SK-N-SH (cell line): ENCODE measurements at regions not wholly inside any gene's neighbourhood (a gene's known extent, or its start where the extent isn't known, plus 50 kb on each side); places are given as distances from the start of the nearest gene placed in this dataset.

Source experiments
- CTCF ChIA-PET: fragments of 300-600, 350-600 bp; formaldehyde crosslinking; extraction: SDS; loops from one replicate; lab custom pipeline; 2021; lab: Yijun Ruan, JAX
- POLR2A ChIA-PET: fragments of 350-600 bp; sonication (Branson Sonifier 250); formaldehyde crosslinking; extraction: SDS; loops from one replicate; lab custom pipeline; 2020; ENCODE audit warnings: antibody characterized with exemption, inconsistent platforms; lab: Yijun Ruan, JAX
- DNase-seq: peaks from one replicate; pipeline ENCODE4 v3.0.0; 2012
- H2AFZ ChIP-seq: fragments of 200-600 bp; sonication (generic); 2 replicates; pipeline ENCODE4 v1.8.1; 2016; ENCODE audit warnings: antibody characterized with exemption, mild to moderate bottlenecking, low read depth
- H3F3A ChIP-seq: fragments of 200-600 bp; sonication (generic); replicated peaks from 2 replicates; pipeline ENCODE3; 2016; ENCODE audit warnings: antibody characterized with exemption, mild to moderate bottlenecking; ENCODE audit not compliant: insufficient read depth
- H3K27ac ChIP-seq, 2 experiments: fragments of 200-500 bp in 1 of 2; fragments of 200-600 bp in 1 of 2; sonication (Bioruptor generic) in 1 of 2; sonication (generic), shearing (Covaris generic) in 1 of 2; 2 replicates each; pipeline versions ENCODE4 v1.5.1 to v1.6.1; 2014 to 2016; ENCODE audit warnings: low read depth in 2 of 2, inconsistent platforms in 1 of 2, low read length in 1 of 2, mild to moderate bottlenecking in 1 of 2, mixed read lengths in 1 of 2
- H3K27me3 ChIP-seq: fragments of 200-600 bp; sonication (generic), shearing (Covaris generic); 2 replicates; pipeline ENCODE4 v1.6.1; 2016; ENCODE audit warnings: mixed run types; ENCODE audit not compliant: insufficient read depth
- H3K36me3 ChIP-seq, 2 experiments: fragments of 200-500 bp in 1 of 2; fragments of 200-600 bp in 1 of 2; sonication (Bioruptor generic) in 1 of 2; sonication (generic) in 1 of 2; replicated peaks in 1 of 2; 2 replicates each; pipeline versions ENCODE3 to v1.5.1; 2014 to 2016; ENCODE audit warnings: low read length in 1 of 2, mild to moderate bottlenecking in 1 of 2; ENCODE audit not compliant: insufficient read depth in 2 of 2, control insufficient read depth in 1 of 2
- H3K4me1 ChIP-seq, 2 experiments: fragments of 200-500 bp in 1 of 2; fragments of 200-600 bp in 1 of 2; sonication (Bioruptor generic) in 1 of 2; sonication (generic), shearing (Covaris generic) in 1 of 2; 2 replicates each; pipeline versions ENCODE4 v1.5.1 to v1.6.1; 2014 to 2016; ENCODE audit warnings: low read depth in 1 of 2, low read length in 1 of 2, mixed run types in 1 of 2; ENCODE audit not compliant: insufficient read depth in 2 of 2, control insufficient read depth in 1 of 2
- H3K4me2 ChIP-seq: fragments of 200-600 bp; sonication (generic), shearing (Covaris generic); 2 replicates; pipeline ENCODE4 v1.6.1; 2017; ENCODE audit warnings: mixed run types
- H3K4me3 ChIP-seq, 2 experiments: fragments of 200-500 bp in 1 of 2; fragments of 200-600 bp in 1 of 2; sonication (Bioruptor generic) in 1 of 2; sonication (generic), shearing (Covaris generic) in 1 of 2; 2 replicates each; pipeline versions ENCODE4 v1.5.1 to v1.8.1; 2014 to 2016; ENCODE audit warnings: low read depth in 2 of 2, inconsistent platforms in 1 of 2, low read length in 1 of 2, mild to moderate bottlenecking in 1 of 2, mixed read lengths in 1 of 2, moderate library complexity in 1 of 2
- H3K79me2 ChIP-seq: fragments of 200-600 bp; sonication (generic); 2 replicates; pipeline ENCODE4 v1.8.1; 2017; ENCODE audit warnings: mild to moderate bottlenecking; ENCODE audit not compliant: insufficient read depth
- H3K9ac ChIP-seq: fragments of 200-600 bp; sonication (generic); 2 replicates; pipeline ENCODE4 v1.6.1; 2017; ENCODE audit warnings: mixed run types
- H3K9me2 ChIP-seq: fragments of 200-600 bp; sonication (generic); 2 replicates; pipeline ENCODE4 v1.6.1; 2017; ENCODE audit warnings: mixed run types
- H3K9me3 ChIP-seq: fragments of 200-600 bp; sonication (generic); 2 replicates; pipeline ENCODE4 v1.6.1; 2017; ENCODE audit warnings: mixed run types, mild to moderate bottlenecking, moderate library complexity
- H4K20me1 ChIP-seq: fragments of 200-600 bp; sonication (generic); 2 replicates; pipeline ENCODE4 v1.6.1; 2017; ENCODE audit warnings: mild to moderate bottlenecking, mixed run types; ENCODE audit not compliant: insufficient read depth
- ELF1 ChIP-seq: IDR thresholded peaks from 2 replicates; pipeline ENCODE4 v1.4.0; 2012
- EZH2phosphoT487 ChIP-seq: fragments of 200-600 bp; sonication (generic); IDR thresholded peaks from 2 replicates; pipeline ENCODE4 v1.6.1; 2017; ENCODE audit warnings: low read depth, mixed run types, mild to moderate bottlenecking, antibody characterized with exemption, moderate library complexity, borderline replicate concordance
- FOSL2 ChIP-seq: IDR thresholded peaks from 2 replicates; pipeline ENCODE4 v1.4.0; 2012; ENCODE audit warnings: low read depth, mild to moderate bottlenecking, moderate library complexity, borderline replicate concordance
- FOXM1 ChIP-seq: IDR thresholded peaks from 2 replicates; pipeline ENCODE4 v1.4.0; 2012; ENCODE audit warnings: low read depth, mild to moderate bottlenecking
- GABPA ChIP-seq: IDR thresholded peaks from 2 replicates; pipeline ENCODE4 v1.4.0; 2012; ENCODE audit warnings: low read depth, mild to moderate bottlenecking
- JUND ChIP-seq: IDR thresholded peaks from 2 replicates; pipeline ENCODE4 v1.4.0; 2012
- NFIC ChIP-seq: IDR thresholded peaks from 2 replicates; pipeline ENCODE4 v1.4.0; 2012; ENCODE audit warnings: borderline replicate concordance
- RXRA ChIP-seq: IDR thresholded peaks from 2 replicates; pipeline ENCODE4 v1.4.0; 2012; ENCODE audit warnings: low read depth, mild to moderate bottlenecking, borderline replicate concordance
- TAF1 ChIP-seq: IDR thresholded peaks from 2 replicates; pipeline ENCODE4 v1.6.1; 2012; ENCODE audit warnings: low read depth, mild to moderate bottlenecking, low read length, moderate library complexity, borderline replicate concordance
- TCF12 ChIP-seq: IDR thresholded peaks from 2 replicates; pipeline ENCODE4 v1.4.0; 2012
- YY1 ChIP-seq: IDR thresholded peaks from 2 replicates; pipeline ENCODE4 v1.4.0; 2012; ENCODE audit warnings: low read depth, mild to moderate bottlenecking
- WGBS: methylation state at CpG from one replicate; pipeline ENCODE4 v1.1.6; 2017; ENCODE audit warnings: low lambda C conversion rate; 5-methylcytosine and 5-hydroxymethylcytosine counted together
- TF ChIP-seq, protein P1 (sequence below): fragments of 150-350 bp; IDR thresholded peaks from 2 replicates; pipeline ENCODE4 v1.6.1; 2017; ENCODE audit warnings: antibody characterized with exemption, low read length, low read depth, borderline replicate concordance
- TF ChIP-seq, protein P2 (sequence below): IDR thresholded peaks from 2 replicates; pipeline ENCODE4 v1.6.1; 2012; ENCODE audit warnings: mild to moderate bottlenecking, low read depth, low read length, moderate library complexity
- TF ChIP-seq, protein P3 (sequence below): IDR thresholded peaks from 2 replicates; pipeline ENCODE4 v1.4.0; 2012; ENCODE audit warnings: low read depth
- TF ChIP-seq, protein P4 (sequence below): fragments of 150-350 bp; IDR thresholded peaks from 2 replicates; pipeline ENCODE4 v1.6.1; 2016; ENCODE audit warnings: mild to moderate bottlenecking, low read depth, low read length
- TF ChIP-seq, protein P5 (sequence below): IDR thresholded peaks from 2 replicates; pipeline ENCODE4 v1.4.0; 2012; ENCODE audit warnings: low read depth, borderline replicate concordance

DNA sequence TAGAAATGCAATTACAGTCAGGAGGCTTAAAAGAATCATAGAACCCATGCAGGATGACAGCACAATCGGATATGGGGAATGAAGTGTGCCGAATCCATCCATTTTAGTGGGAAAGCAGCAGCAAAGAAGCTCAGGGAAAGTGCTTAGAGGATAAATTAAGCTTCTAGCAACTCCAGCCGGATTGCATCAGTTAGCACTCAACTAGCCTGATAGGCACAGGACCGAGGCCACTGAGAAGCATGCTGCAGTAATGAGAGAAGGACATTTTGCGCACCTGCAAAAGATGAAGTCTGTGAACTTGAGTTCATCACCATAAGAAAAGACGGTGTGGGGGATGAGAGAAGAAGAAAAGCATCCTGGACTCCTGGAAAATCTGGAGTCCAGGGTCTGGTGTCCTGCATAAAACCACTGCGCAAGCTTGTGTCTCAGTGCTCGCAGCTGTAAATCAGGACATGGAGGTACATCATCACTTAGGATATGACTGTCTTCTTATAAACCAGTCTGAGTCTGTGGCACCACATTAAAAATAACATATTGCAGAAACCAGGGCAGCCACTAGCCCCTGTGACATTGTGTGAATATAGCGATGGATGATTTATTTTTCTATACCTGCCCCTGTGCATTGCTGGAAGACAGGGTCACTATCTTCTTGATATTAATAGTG lies 665.5 kb upstream of the SOX11 start:
- H3F3A ChIP-seq: peaks cover 16% of the 10 kb centered on the region
- H3K9ac ChIP-seq: no peak overlapping the region
- POLR2A ChIA-PET: no interaction called here
- no peaks in the 10 kb centered on the region for H4K20me1 ChIP-seq
- peaks cover 4% of the 10 kb centered on the region; the same call in 1 of the 2 replicates for H3K9me3 ChIP-seq
- no peak overlapping the region for H2AFZ ChIP-seq
- 47% methylated on average over 9 of the region's 9 CpGs for WGBS
- no peak overlapping the region for H3K4me2 ChIP-seq
- H3K4me1 ChIP-seq: no peaks in the 10 kb centered on the region
- H3K27me3 ChIP-seq: no peaks in the 10 kb centered on the region
- CTCF ChIA-PET: interaction anchor here (1.4 kb wide), 1 partner anchor 9 kb away, joined by 5 read pairs; no protein-coding TSS in a partner anchor
- H3K9me2 ChIP-seq: no peaks in the 10 kb centered on the region
- no peak for TF ChIP-seq EZH2phosphoT487
- TF ChIP-seq TCF12: no peak
- no peak for TF ChIP-seq GABPA
- no peak for TF ChIP-seq JUND
- no peak for TF ChIP-seq ELF1
- TF ChIP-seq FOSL2: no peak
- TF ChIP-seq, protein P1, sequence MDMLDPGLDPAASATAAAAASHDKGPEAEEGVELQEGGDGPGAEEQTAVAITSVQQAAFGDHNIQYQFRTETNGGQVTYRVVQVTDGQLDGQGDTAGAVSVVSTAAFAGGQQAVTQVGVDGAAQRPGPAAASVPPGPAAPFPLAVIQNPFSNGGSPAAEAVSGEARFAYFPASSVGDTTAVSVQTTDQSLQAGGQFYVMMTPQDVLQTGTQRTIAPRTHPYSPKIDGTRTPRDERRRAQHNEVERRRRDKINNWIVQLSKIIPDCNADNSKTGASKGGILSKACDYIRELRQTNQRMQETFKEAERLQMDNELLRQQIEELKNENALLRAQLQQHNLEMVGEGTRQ: no peak
- no peak for TF ChIP-seq NFIC
- no peak for TF ChIP-seq TAF1
- TF ChIP-seq, protein P2, sequence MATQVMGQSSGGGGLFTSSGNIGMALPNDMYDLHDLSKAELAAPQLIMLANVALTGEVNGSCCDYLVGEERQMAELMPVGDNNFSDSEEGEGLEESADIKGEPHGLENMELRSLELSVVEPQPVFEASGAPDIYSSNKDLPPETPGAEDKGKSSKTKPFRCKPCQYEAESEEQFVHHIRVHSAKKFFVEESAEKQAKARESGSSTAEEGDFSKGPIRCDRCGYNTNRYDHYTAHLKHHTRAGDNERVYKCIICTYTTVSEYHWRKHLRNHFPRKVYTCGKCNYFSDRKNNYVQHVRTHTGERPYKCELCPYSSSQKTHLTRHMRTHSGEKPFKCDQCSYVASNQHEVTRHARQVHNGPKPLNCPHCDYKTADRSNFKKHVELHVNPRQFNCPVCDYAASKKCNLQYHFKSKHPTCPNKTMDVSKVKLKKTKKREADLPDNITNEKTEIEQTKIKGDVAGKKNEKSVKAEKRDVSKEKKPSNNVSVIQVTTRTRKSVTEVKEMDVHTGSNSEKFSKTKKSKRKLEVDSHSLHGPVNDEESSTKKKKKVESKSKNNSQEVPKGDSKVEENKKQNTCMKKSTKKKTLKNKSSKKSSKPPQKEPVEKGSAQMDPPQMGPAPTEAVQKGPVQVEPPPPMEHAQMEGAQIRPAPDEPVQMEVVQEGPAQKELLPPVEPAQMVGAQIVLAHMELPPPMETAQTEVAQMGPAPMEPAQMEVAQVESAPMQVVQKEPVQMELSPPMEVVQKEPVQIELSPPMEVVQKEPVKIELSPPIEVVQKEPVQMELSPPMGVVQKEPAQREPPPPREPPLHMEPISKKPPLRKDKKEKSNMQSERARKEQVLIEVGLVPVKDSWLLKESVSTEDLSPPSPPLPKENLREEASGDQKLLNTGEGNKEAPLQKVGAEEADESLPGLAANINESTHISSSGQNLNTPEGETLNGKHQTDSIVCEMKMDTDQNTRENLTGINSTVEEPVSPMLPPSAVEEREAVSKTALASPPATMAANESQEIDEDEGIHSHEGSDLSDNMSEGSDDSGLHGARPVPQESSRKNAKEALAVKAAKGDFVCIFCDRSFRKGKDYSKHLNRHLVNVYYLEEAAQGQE: no peak
- TF ChIP-seq, protein P3, sequence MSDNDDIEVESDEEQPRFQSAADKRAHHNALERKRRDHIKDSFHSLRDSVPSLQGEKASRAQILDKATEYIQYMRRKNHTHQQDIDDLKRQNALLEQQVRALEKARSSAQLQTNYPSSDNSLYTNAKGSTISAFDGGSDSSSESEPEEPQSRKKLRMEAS: no peak
- TF ChIP-seq YY1: no peak
- TF ChIP-seq RXRA: no peak
- no peaks in the 10 kb centered on the region for H3K36me3 ChIP-seq
- no peak for DNase-seq
- H3K27ac ChIP-seq: no peak overlapping the region
- H3K79me2 ChIP-seq: no peaks in the 10 kb centered on the region
- H3K4me3 ChIP-seq: no peak overlapping the region

DNA sequence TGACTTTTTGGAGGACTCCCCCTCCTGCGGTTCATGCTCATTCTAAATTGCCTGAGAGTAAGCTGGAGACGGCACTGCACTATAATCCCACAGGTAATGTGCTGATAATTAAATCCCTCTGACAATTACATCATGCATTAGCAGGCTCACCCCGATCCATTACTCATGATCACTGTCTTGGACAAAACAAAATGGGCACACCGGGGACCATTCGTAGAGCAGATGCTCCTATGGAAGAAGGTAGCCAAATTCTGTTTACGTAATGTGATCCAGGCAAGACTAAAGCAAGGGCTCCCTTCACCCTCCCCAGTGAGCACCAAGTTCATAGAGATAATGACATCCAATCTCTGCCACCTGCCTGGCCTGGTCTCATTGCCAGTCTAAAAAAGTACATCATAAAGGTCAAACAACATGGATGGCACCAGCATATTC lies 657.1 kb upstream of the SOX11 start:
- no peaks in the 10 kb centered on the region for H3K9me2 ChIP-seq
- no peak for DNase-seq
- H3F3A ChIP-seq: no peaks in the 10 kb centered on the region
- ChIA-PET CTCF (no interaction called here), POLR2A (no interaction called here)
- H3K4me2 ChIP-seq: no peak overlapping the region
- TF ChIP-seq FOXM1: no peak
- TF ChIP-seq, protein P4, sequence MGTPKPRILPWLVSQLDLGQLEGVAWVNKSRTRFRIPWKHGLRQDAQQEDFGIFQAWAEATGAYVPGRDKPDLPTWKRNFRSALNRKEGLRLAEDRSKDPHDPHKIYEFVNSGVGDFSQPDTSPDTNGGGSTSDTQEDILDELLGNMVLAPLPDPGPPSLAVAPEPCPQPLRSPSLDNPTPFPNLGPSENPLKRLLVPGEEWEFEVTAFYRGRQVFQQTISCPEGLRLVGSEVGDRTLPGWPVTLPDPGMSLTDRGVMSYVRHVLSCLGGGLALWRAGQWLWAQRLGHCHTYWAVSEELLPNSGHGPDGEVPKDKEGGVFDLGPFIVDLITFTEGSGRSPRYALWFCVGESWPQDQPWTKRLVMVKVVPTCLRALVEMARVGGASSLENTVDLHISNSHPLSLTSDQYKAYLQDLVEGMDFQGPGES: no peak
- TF ChIP-seq, protein P5, sequence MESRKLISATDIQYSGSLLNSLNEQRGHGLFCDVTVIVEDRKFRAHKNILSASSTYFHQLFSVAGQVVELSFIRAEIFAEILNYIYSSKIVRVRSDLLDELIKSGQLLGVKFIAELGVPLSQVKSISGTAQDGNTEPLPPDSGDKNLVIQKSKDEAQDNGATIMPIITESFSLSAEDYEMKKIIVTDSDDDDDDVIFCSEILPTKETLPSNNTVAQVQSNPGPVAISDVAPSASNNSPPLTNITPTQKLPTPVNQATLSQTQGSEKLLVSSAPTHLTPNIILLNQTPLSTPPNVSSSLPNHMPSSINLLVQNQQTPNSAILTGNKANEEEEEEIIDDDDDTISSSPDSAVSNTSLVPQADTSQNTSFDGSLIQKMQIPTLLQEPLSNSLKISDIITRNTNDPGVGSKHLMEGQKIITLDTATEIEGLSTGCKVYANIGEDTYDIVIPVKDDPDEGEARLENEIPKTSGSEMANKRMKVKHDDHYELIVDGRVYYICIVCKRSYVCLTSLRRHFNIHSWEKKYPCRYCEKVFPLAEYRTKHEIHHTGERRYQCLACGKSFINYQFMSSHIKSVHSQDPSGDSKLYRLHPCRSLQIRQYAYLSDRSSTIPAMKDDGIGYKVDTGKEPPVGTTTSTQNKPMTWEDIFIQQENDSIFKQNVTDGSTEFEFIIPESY: no peak
- TF ChIP-seq RXRA: no peak
- no peaks in the 10 kb centered on the region; a peak in 1 of 4 replicates for H3K4me1 ChIP-seq
- H3K9ac ChIP-seq: no peak overlapping the region
- no peaks in the 10 kb centered on the region for H3K27me3 ChIP-seq
- H3K27ac ChIP-seq: no peak overlapping the region
- no peak overlapping the region for H2AFZ ChIP-seq
- WGBS: 44% methylated on average over 6 of the region's 6 CpGs
- no peaks in the 10 kb centered on the region for H3K36me3 ChIP-seq
- no peaks in the 10 kb centered on the region for H4K20me1 ChIP-seq
- peaks cover 12% of the 10 kb centered on the region for H3K9me3 ChIP-seq
- H3K4me3 ChIP-seq: no peak overlapping the region
- H3K79me2 ChIP-seq: no peaks in the 10 kb centered on the region
